SU-DHL-6 (cell line): ENCODE measurements at regions not wholly inside any gene's neighbourhood (a gene's known extent, or its start where the extent isn't known, plus 50 kb on each side); places are given as distances from the start of the nearest gene placed in this dataset.

Experiments used
- H2AFZ ChIP-seq: fragments of 200-600 bp; sonication (generic); 2 replicates; pipeline ENCODE4 v1.6.1; 2014; ENCODE audit warnings: low read depth, mild to moderate bottlenecking, moderate library complexity, mixed read lengths, antibody characterized with exemption, low read length; ENCODE audit not compliant: severe bottlenecking
- H3F3A ChIP-seq: fragments of 200-600 bp; shearing (Covaris generic); 2 replicates; pipeline ENCODE4 v1.6.0; 2016; ENCODE audit warnings: antibody characterized with exemption, mild to moderate bottlenecking; ENCODE audit not compliant: insufficient read depth
- H3K27ac ChIP-seq: fragments of 200-600 bp; sonication (generic); 2 replicates; pipeline ENCODE4 v1.5.1; 2016; ENCODE audit warnings: low read depth, mild to moderate bottlenecking, low read length, moderate library complexity, mixed read lengths
- H3K27me3 ChIP-seq: fragments of 200-600 bp; sonication (generic), shearing (Covaris generic); 2 replicates; pipeline ENCODE4 v1.6.0; 2014; ENCODE audit warnings: mild to moderate bottlenecking, low read length
- H3K36me3 ChIP-seq: fragments of 200-600 bp; sonication (generic); 2 replicates; pipeline ENCODE4 v1.6.1; 2014; ENCODE audit warnings: mild to moderate bottlenecking, low read length, mixed read lengths
- H3K4me2 ChIP-seq: fragments of 300-600, 200-600 bp; shearing (Covaris generic), sonication (generic); 2 replicates; pipeline ENCODE4 v1.6.0; 2014; ENCODE audit warnings: low read length, low read depth, mild to moderate bottlenecking; ENCODE audit not compliant: poor library complexity, severe bottlenecking
- H3K4me3 ChIP-seq: fragments of 200-600 bp; sonication (generic); 2 replicates; pipeline ENCODE4 v1.5.1; 2014; ENCODE audit warnings: antibody characterized with exemption, low read length, mild to moderate bottlenecking, mixed read lengths; ENCODE audit not compliant: insufficient read depth, poor library complexity, severe bottlenecking
- H3K79me2 ChIP-seq: fragments of 200-600 bp; sonication (generic); 2 replicates; pipeline ENCODE4 v1.6.1; 2014; ENCODE audit warnings: mild to moderate bottlenecking, low read length, moderate library complexity; ENCODE audit not compliant: insufficient read depth
- H3K9ac ChIP-seq: fragments of 200-600 bp; sonication (generic); 2 replicates; pipeline ENCODE4 v1.7.0; 2014; ENCODE audit warnings: mild to moderate bottlenecking, low read length
- H3K9me2 ChIP-seq: fragments of 200-600 bp; sonication (generic); replicated peaks from 2 replicates; pipeline ENCODE4 v1.6.1; 2014; ENCODE audit warnings: low read length; ENCODE audit not compliant: insufficient read depth
- H3K9me3 ChIP-seq: fragments of 200-600 bp; sonication (generic); 2 replicates; pipeline ENCODE4 v1.6.1; 2014; ENCODE audit warnings: low read length, mixed read lengths; ENCODE audit not compliant: insufficient read depth
- H4K20me1 ChIP-seq: fragments of 200-600 bp; sonication (generic); 2 replicates; pipeline ENCODE4 v1.6.1; 2014; ENCODE audit warnings: low read depth, mild to moderate bottlenecking, antibody characterized with exemption, low read length, moderate library complexity, mixed read lengths
- CTCF ChIP-seq: fragments of 200-600 bp; sonication (generic); IDR thresholded peaks from one replicate; pipeline ENCODE4 v1.5.1; 2017; ENCODE audit warnings: antibody characterized with exemption, mild to moderate bottlenecking, low read length, moderate library complexity; ENCODE audit not compliant: insufficient read depth, poor library complexity, severe bottlenecking
- EZH2phosphoT487 ChIP-seq: fragments of 200-600 bp; sonication (generic), shearing (Covaris generic); conservative IDR thresholded peaks from 2 replicates; pipeline ENCODE4 v1.6.1; 2018; ENCODE audit warnings: mild to moderate bottlenecking, antibody characterized with exemption, low read length, moderate library complexity, mixed read lengths

GRCh38 chr3:8145661-8146060, 356.0 kb upstream of the LMCD1 start:
- Histone ChIP-seq H2AFZ (no peak overlapping the region), H3K4me3 (no peak overlapping the region), H3K9ac (no peak overlapping the region), H3K36me3 (no peaks in the 10 kb centered on the region), H3K27ac (no peak overlapping the region), H4K20me1 (no peaks in the 10 kb centered on the region), H3K27me3 (no peaks in the 10 kb centered on the region), H3K4me2 (no peak overlapping the region), H3F3A (no peaks in the 10 kb centered on the region), H3K9me2 (no peaks in the 10 kb centered on the region), H3K79me2 (no peaks in the 10 kb centered on the region), H3K9me3 (no peaks in the 10 kb centered on the region)
- TF ChIP-seq EZH2phosphoT487 = no peak
- no peak for TF ChIP-seq CTCF

DNA sequence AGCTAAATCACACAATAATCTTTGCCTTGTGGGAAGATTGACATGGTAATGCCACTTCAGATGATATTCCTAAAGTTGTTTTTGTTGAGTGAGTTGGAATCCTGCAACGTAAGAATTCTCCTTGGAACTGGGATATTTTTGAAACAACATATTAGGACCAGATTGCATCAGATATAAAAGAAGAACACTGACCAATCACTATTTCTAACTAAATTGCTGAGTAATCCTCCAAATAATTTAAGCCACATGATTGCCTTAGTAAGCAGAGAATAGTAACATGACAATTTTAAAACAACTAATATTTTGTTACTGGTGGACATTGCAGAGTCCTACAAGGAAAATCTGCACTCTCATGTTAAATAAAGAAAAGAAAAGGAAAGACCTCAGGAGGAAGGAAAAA, 353.9 kb upstream of the LMCD1 start:
- Histone ChIP-seq H3K9ac (no peak overlapping the region), H3K27ac (no peak overlapping the region), H2AFZ (no peak overlapping the region), H3K9me2 (no peaks in the 10 kb centered on the region), H3K36me3 (no peaks in the 10 kb centered on the region), H3K79me2 (no peaks in the 10 kb centered on the region), H4K20me1 (no peaks in the 10 kb centered on the region), H3K4me2 (no peak overlapping the region), H3K27me3 (no peaks in the 10 kb centered on the region), H3F3A (no peaks in the 10 kb centered on the region), H3K9me3 (no peaks in the 10 kb centered on the region), H3K4me3 (no peak overlapping the region)
- no peak for TF ChIP-seq EZH2phosphoT487
- no peak for TF ChIP-seq CTCF

DNA sequence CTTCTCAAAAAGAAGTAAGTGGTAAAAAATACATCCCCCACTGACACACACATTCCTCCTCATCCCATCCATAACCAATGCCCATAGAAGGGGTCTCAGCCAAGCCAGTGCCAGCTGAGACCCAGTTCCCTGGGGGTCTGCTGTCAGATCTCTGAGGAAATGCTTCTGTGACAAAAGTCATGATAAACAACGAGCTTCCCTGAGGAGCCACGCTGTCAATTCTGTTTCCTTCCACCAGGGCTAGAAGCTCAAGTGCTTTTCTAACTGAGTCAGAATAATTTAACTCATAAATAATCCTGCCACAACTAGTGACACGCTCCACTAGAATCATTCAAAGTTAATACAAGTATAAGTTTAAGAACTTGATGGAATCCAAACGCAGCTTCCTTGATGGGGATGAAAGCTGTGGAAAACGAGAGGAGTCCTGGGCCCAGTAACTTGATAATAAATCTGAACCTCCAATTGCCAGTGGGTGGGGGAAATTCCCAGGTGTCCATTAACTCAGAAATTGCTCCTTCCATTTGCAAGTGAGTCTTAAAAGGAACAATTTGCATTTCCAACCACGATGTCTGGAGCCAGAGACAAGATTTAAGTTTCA, 348.7 kb upstream of the LMCD1 start:
- no peak overlapping the region for H3K4me3 ChIP-seq
- no peak overlapping the region for H2AFZ ChIP-seq
- no peak overlapping the region for H3K9ac ChIP-seq
- H3K4me2 ChIP-seq = no peak overlapping the region
- H3K9me3 ChIP-seq = no peaks in the 10 kb centered on the region
- no peaks in the 10 kb centered on the region for H3K36me3 ChIP-seq
- no peak overlapping the region for H3K27ac ChIP-seq
- H3F3A ChIP-seq = no peaks in the 10 kb centered on the region
- no peaks in the 10 kb centered on the region for H3K9me2 ChIP-seq
- TF ChIP-seq EZH2phosphoT487 = no peak
- no peak for TF ChIP-seq CTCF
- no peaks in the 10 kb centered on the region for H3K79me2 ChIP-seq
- no peaks in the 10 kb centered on the region for H4K20me1 ChIP-seq
- H3K27me3 ChIP-seq = no peaks in the 10 kb centered on the region
